Ramos (cell line): ENCODE measurements at regions not wholly inside any gene's neighbourhood (a gene's known extent, or its start where the extent isn't known, plus 50 kb on each side); places are given as distances from the start of the nearest gene placed in this dataset.

ENCODE experiments used
- in situ Hi-C: fragments of 300-500 bp; cut with MboI; formaldehyde crosslinking; loops from one replicate; pipeline ENCODE4 v1.14.3; 2022; ENCODE audit warnings: low sequenced_read_pairs; ENCODE audit not compliant: unreplicated experiment

DNA sequence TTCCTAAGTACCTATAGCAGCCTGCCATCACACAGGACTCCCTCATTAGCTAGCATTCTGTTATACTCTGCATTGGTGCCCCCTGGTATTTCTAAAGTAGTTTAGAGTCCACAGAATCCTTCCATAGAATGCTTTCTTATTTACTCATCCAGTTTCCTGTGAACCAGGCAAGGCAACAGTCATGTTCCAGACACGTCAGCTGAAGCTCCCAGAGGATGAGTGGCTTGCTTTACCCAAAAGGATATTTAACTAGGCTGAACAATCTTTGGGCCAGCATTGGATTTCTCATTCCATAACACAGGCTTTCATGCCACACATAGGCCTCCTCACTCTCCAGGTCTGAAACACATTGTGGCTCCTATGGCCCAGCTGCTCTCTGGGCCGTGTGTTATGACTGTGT is 203.8 kb upstream of the MAP3K7 start:
- in situ Hi-C loops, result no loop called here

DNA sequence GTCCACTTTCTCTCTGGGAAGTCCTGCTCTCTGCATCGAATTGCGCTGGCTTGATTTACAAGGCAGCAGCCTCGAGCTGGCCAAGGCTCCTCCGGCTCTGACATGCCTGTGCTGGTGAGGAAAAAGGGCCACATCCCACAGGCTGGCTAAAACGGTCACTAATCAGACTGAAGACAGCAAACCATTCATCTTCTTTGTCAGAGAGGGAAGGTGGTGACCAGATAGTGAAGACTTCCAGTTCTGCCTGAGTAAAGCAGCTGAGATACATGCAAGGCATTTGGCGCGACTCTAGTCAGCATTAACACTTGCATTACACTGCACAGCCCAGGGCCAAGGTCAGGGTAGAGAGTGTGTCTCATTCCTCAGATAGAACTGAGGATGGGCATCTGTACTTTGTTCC is 203.2 kb upstream of the MAP3K7 start:
- in situ Hi-C loops, result no loop called here

DNA sequence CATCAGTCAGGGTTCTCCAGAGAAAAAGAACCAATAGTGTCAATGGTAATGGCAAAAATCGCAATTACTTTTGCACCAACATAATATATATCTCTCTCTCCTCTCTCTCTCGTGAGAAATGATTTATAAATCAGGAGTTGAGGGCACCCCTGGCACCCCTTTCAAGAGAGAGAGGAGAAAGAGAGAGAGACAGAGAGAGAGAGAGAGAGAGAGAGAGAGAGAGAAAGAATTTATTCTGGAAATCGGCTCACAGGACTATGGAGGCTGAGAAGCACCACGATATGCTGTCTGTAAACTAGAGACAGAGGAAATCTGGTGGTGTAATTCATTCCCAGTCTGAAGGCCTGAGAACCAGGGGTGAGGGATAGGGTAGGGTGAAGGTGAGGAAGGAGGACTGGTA is 201.9 kb upstream of the MAP3K7 start:
- in situ Hi-C loops, result no loop called here

DNA sequence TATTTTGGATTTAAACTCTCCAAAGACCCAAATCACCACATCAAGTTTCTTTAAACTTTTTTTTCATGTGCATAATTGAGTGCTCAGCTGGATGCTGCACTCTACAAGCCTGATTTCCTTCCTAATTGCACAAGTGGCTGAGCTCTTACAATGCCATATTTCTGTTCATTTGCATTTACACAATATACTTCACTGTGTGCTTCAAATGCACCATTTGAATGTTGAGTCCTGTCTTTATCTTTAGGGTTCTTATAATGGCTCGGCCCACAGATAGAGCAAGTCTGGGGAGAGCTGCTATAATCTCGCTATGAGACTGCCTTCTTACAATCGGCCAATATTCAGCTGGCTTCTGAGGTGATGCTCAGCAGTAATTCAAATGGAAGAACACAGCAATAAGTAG is 200.6 kb upstream of the MAP3K7 start:
- in situ Hi-C loops, result no loop called here

DNA sequence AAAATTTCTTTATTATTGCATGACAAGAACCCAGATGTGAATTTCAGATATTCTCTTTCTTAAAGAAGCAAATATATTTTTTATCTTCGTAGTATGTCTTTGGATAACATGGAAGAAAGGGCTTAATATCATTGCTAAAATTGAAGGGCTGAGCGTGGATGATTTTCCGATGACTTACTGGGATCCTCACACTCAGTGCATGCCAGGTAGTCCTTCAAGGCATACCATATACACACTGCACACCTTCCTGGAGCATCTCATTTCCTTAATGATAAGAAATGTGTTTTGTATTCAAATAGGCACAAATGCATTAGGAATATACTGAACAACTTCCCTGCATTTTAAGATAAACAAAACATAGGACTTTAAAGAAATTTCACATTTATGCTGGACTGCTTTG is 193.9 kb upstream of the MAP3K7 start:
- in situ Hi-C loops, result no loop called here

DNA sequence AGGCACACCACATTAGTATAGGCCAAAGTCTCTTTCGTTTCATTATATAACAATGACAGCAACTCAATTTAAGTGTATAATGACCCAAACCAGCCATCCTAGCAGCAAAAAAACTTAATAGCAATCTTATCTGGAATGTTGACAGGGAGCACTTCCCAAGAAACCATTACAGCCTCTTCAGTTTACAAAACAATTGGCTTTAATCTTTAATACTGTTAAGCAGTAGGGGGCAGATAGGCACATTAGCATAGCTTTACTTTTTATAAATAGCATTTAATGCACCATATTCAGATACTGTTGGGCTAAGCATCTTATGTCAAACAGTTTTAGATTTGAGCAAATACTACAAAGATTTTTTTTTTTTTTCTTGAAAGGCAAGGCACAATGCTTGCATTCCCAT is 193.3 kb upstream of the MAP3K7 start:
- in situ Hi-C loops, result no loop called here

DNA sequence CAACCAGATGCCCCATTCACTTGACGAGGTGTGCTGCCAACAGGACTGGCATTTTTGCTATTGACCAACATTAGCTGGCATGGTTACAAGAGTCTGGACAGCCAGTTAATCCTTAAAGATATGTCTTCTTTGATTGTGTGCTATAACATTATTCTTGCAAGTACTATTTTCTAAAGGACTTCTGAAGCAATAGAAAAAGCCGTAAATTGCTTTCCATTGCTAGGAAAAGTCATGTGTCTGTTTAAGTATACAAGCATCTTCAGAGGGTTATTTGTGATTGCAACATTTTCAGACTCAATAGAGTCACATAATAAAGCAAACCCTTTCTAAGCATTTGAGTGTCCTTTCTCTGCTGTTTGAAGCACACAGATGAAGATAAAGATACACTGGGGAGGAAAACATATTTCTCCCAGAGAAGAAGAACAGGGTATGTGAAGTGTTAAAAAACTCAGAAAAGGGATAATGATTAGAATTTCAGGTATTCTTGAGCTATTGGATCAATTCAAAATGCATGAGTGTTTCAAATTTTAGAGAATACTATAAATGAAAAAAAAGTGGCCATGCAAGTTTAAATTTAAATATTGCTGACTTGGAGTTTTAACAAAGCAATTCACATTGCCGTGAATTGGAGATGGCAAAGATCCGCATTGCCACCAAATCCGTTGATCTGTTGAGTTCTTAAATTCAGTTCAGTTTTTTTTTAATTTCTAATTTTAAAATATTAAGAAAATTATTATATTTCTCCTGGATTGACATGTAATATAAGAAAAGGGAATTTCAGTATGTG is 191.7 kb upstream of the MAP3K7 start:
- in situ Hi-C loops, result no loop called here

DNA sequence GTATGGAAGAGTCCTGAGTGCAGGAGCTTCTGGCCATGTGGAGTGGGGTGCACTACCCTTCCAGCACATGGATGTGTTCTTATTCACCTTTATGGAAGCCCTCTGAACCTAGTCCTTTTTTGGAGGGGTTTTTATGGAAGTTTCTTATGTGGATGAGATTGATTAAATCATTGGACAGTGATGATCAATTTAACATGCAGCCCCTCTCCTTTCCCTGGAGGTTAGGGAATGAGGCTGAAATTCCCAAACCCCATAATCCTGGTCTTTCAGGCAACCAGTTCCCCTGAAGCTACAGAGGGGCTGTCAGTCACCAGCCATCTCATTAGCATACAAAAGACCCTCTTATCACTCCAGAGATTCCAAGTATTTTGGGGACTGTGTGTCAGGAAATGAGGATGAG is 183.9 kb upstream of the MAP3K7 start:
- in situ Hi-C loops, result no loop called here

DNA sequence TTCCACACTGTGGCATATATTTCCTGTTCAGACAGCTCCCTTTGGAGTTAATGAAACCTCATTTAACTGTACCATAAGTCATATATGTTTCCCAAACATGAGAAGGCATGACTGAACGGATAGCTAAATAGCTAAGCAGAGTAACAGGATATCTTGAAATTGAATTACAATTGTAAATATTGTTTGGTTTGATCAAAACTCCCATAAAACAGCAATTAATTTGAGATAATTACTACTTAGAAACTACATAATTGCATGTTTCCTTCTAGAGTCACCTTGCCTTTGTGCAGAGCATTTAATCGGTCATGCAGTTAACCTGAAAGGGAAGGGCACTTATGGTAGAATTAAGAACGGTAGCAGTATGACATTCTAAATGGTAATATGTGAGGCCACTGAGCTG is 179.0 kb upstream of the MAP3K7 start:
- in situ Hi-C loops, result no loop called here

DNA sequence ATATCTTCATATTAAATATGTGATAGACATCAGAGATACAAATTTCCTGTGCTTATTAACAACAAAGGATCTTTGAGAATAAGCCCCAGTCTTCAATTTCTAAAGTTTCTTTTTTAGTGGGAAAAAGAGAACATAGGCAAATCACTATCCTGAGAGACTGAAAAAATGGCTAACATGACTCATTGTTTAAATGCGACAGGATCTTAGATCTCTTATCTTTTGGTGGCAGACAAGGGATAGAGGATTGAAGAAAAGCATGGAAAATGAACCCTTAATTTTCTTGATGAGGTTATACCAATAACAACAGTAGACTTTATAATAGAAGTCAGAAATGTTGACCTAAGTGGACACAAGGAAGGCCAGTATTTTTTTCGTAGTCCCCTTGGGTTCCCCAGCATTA is 178.6 kb upstream of the MAP3K7 start:
- in situ Hi-C loops, result no loop called here

DNA sequence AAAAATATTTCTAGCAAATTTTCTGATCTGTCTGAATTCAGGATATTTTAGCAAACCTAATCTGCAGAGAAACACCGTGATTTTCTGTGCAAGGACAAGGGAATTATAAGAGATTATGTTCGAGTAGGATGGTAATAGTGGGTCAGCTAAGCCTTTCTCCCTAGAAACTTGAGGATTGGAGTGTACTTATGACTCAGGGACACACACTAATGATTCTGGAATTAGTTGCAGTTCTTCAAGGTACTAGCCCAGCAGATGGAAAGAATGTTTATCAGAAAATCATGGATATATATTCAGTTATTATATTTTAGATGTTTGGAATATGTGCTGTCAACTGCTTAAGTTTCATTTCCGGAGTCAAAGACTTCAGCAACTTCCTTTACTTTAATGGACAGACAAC is 177.1 kb upstream of the MAP3K7 start:
- in situ Hi-C loops, result no loop called here

DNA sequence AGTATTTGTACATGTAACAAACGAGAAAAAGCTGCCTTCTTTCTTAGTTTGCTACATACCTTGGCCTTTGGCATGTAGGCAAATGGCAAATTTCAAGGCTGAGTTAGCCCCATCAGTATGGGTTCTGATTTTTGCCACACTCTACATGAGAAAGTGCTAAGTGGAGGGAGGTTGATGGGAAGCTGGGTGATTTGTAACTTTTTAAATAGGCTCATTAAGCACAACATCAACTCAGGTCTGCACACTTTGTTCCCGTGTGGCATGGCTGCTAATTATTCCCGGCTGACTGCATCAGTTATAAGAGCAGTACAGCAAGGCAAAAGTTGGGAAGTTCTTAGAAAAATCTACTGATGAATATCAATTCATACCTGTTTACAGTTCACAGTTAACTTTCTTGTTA is 172.8 kb upstream of the MAP3K7 start:
- in situ Hi-C loops, result no loop called here

DNA sequence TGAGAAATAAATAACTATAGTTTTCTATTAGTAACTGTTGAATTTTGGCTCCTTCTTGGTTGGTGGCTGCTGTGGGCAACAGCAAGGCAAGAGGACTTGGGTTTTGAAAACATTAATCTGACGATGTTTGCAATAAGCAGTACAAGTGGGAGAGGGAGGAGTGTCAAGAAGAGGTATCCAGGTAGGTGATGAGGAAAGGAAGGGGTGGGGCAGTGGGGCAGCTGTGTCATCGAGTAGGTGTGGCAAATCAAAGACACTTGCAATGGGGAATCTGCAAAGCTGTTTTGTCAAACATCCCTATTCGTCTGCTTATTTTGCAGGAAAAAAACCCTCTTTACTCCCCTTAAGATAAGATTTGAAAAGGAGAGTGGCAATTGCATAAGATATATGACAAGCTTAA is 171.9 kb upstream of the MAP3K7 start:
- in situ Hi-C loops, result no loop called here

DNA sequence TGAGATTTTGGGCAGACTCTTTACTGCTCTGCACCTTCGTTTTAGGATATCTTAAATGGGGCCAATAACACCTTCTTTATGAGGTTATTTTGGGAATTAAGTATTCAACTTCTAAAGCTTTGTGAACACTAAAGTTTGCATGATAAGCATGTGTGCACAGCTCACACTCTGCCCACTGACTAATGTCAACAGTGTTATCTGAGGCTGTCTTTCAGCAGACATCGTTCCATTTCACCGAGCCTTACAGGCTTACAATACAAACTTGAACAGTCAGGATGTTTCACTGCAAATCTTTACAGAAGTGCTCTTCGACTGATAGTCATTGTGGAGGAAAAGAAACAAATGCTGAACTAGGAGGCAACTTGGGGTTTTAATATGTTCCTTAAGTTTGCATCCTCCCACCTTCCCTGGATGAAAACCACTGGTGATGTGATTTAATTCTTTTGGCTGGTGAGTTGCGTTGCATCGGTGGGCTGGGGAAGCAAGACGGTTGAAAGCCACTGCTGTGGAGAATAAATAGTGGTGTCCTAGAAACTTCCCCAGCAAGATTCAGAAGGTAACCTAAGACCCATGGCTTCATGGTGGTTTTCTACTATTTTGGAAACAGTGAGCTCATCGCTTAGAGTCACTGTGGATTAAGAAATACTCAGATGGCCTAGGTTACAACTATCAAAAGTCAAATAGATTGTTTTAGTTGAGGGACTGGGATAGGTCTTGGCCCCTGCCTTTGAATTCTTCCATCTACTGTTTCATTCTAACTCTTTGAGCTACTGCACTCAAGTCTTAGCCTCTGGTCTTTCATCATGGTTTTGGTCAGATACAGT is 167.2 kb upstream of the MAP3K7 start:
- in situ Hi-C loops, result no loop called here

DNA sequence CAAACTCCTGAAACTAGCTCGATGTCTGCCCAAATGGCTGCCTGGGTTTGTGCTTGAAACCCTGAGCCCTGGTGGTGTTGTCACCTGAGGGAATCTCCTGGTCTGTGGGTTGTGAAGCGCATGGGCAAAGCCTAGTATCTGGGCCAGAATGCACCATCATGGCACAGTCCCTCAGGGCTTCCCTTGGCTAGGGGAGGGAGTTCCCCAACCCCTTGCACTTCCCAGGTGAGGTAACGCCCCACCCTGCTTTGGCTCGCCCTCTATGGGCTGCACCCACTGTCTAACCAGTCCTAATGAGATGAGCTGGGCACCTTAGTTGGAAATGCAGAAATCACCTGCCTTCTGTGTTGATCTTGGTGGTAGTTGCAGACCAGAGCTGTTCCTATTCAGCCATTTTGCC is 152.9 kb upstream of the MAP3K7 start:
- in situ Hi-C loops, result no loop called here

DNA sequence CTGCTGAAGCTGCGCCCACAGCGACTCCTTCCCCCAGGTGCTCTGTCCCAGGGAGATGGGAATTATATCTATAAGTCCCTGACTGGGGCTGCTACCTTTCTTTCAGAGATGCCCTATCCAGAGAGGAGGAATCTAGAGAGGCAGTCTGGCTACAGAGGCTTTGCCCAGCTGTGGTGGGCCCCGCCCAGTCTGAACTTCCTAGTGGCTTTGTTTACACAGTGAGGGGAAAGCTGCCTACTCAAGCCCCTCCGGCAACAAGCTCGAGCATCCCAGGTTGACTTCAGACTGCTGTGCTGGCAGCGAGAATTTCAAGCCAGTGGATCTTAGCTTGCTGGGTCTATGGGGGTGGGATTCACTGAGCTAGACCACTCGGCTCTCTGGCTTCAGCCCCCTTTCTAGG is 152.5 kb upstream of the MAP3K7 start:
- in situ Hi-C loops, result no loop called here

DNA sequence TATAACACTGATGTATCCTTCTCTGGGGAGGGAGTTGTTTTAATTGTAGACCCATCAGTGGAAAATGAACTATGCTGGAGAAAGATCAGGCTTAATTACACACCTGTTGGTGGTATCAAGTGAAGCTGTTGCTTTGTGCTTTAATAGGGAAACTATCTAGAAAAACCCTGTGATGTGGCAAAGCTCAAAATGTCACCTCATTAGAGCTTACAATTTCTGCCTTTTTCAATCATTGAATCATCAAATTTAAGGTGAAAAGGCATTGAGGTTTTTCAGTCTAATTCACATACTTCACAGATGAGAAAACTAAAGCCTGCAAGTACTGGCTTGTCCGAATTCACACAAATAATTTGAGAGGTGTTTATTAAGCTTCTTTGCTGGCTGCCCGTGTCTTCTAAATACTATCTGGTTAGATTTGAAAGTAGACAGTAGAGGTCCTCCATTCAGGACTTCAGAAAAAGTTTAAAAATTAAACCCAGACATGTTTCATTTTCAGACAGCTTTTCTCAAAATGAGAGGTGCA is 143.3 kb upstream of the MAP3K7 start:
- in situ Hi-C loops, result no loop called here

DNA sequence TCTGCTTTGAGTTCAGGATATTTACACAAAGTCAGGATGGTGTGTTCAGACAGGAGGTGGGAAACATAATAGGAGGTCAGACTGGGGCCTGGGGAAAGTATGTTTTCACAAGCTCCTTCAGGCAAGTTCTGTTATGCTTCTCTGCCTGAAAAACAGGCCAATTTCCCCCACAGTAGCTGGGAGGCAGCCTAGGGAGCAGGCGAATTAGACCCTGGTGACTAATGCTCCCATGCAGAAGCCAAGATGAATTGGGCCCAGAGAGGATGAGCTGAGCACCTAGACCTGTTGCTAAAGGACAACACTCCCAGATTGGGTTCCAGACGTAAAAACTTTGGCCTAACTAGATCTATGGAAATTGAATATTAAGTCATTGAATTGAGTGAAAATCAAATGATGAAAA is 142.2 kb upstream of the MAP3K7 start:
- in situ Hi-C loops, result no loop called here

DNA sequence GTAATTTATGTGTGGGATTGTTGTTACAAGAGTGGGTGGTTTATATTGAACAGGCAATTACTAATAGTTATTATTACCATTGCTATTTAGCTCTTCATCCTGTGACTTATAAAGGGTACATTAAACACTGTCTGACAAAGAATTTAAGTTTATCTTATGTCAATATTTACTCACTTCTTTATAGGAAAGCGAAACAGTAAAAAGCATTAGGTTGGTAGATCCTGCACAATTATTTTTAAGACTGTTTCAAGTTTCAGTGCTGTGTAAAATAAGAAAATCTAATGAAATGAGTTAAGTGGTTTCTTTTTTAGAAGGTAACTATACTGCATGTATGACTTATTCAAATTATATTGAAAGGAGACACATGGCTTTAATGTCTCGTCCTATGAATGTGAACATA is 135.8 kb upstream of the MAP3K7 start:
- in situ Hi-C loops, result no loop called here

DNA sequence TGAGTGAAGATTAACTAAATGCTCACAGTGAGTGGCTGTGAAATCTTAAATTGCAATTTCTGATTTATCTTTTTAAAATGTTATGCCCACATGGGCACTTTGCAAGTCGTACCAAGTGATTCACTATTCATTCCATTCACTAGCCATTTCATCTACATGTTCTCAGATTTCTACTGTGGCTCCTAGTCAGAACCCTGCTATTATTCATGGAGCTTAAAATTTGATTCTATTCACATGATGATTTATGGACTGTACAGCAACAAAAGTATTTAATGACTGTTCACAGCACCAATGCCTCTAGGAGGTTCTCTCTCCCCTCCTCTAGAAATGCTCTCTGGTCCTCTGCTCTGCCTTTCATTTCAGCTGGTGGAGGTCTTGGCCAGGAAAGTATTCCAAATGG is 133.5 kb upstream of the MAP3K7 start:
- in situ Hi-C loops, result no loop called here

DNA sequence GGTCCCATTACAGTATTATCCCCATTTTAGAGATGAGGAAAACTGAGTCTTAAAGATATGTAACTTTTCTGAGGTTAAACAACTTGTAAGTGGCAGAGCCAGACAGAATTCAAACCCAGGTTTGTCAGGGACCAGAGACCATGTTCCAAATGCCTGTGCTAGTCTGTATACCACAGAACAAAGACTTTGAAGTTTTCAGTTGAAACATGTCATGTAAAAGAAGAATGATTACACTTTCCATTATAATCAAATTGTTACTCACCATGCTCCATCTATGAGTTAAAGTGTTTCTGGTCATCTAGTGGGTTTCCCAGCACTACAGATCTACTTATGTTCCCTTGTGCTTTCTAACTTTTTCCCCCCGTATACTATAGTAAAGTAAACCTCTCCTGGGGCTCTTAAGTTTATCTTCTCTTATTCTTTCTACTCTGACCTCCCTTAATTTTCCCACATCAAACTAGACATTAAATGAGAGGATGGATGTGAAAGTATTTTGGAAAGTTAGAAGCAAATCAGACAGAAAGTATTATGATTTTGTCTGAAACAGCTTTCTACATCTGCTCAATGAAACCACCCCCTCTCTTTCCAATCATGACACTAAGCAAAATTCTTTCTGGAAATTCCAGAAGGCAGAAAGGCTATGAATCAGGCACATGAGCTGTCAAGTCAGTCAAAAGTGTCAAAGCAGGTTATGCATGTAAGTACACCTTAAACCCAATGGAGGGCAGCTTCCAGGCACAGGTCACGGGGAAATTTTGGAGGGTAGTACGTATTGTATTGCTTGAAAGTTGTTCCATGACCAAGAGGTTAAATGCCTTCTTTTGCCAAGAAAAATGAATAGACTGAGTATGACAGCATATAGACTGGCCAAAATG is 132.7 kb upstream of the MAP3K7 start:
- in situ Hi-C loops, result no loop called here
